ENCODE measurements at regions not wholly inside any gene's neighbourhood (a gene's known extent, or its start where the extent isn't known, plus 50 kb on each side); places are given as distances from the start of the nearest gene placed in this dataset.
A peak's percentile ranks its signal among the peaks of the same experiment; 100 is the strongest.

GRCh38 chr11:70882716-70883085 lies 369.7 kb downstream of the SHANK2 start:
- Histone ChIP-seq H3K4me1 (ENCODE audit: control insufficient read depth, insufficient read depth, low read length) (peaks cover 33% of the 10 kb centered on the region), H3K9me3 (ENCODE audit: control insufficient read depth, insufficient read depth, low read length) (no peaks in the 10 kb centered on the region), H3K36me3 (ENCODE audit: control insufficient read depth, insufficient read depth, low read length) (no peaks in the 10 kb centered on the region), H3K27me3 (ENCODE audit: control insufficient read depth, insufficient read depth, low read length) (peaks cover 2% of the 10 kb centered on the region), H3K4me3 (ENCODE audit: low read depth, low read length) (no peak overlapping the region), H3K27ac (ENCODE audit: low read depth, low read length) (no peak overlapping the region)
- no peak for DNase-seq (ENCODE audit: low read depth in 4 of 6, low spot score in 6 of 6)
- whole genome bisulfite sequencing (ENCODE audit: insufficient coverage): 92% methylated on average over 9 of the region's 9 CpGs

- WGBS (ENCODE audit: insufficient coverage): 92% methylated on average over 10 of the region's 11 CpGs
- H3K27ac ChIP-seq (ENCODE audit: low read depth, low read length): no peak overlapping the region
- DNase-seq (ENCODE audit: low read depth in 4 of 6, low spot score in 6 of 6): no peak
Measured at GRCh38 chr11:70883323-70883940, 368.9 kb downstream of the SHANK2 start.

GRCh38 chr11:70883973-70884623 lies 368.3 kb downstream of the SHANK2 start:
- peaks cover 1% of the 10 kb centered on the region for H3K9me3 ChIP-seq (ENCODE audit: control insufficient read depth, insufficient read depth, low read length)
- no peaks in the 10 kb centered on the region for H3K36me3 ChIP-seq (ENCODE audit: control insufficient read depth, insufficient read depth, low read length)
- H3K27ac ChIP-seq (ENCODE audit: low read depth, low read length): peak overlapping the region; percentile 78
- DNase-seq (ENCODE audit: low read depth in 4 of 6, low spot score in 6 of 6): peak in 2 of 6 donors; percentile 18 to 86
- peaks cover 2% of the 10 kb centered on the region for H3K27me3 ChIP-seq (ENCODE audit: control insufficient read depth, insufficient read depth, low read length)
- no peak overlapping the region for H3K4me3 ChIP-seq (ENCODE audit: low read depth, low read length)
- 66% methylated on average over 9 of the region's 12 CpGs for WGBS (ENCODE audit: insufficient coverage)
- peaks cover 34% of the 10 kb centered on the region for H3K4me1 ChIP-seq (ENCODE audit: control insufficient read depth, insufficient read depth, low read length)

More at GRCh38 chr11:70883323-70883940, 368.9 kb downstream of the SHANK2 start:
- Histone ChIP-seq H3K4me1 (ENCODE audit: control insufficient read depth, insufficient read depth, low read length) (peaks cover 39% of the 10 kb centered on the region), H3K9me3 (ENCODE audit: control insufficient read depth, insufficient read depth, low read length) (no peaks in the 10 kb centered on the region), H3K36me3 (ENCODE audit: control insufficient read depth, insufficient read depth, low read length) (no peaks in the 10 kb centered on the region), H3K4me3 (ENCODE audit: low read depth, low read length) (no peak overlapping the region), H3K27me3 (ENCODE audit: control insufficient read depth, insufficient read depth, low read length) (peaks cover 2% of the 10 kb centered on the region)

GRCh38 chr11:70885281-70886231 lies 366.8 kb downstream of the SHANK2 start:
- Histone ChIP-seq H3K27ac (ENCODE audit: low read depth, low read length) (peak overlapping the region; percentile 75), H3K36me3 (ENCODE audit: control insufficient read depth, insufficient read depth, low read length) (no peaks in the 10 kb centered on the region), H3K4me1 (ENCODE audit: control insufficient read depth, insufficient read depth, low read length) (peaks cover 33% of the 10 kb centered on the region), H3K4me3 (ENCODE audit: low read depth, low read length) (peak overlapping the region; percentile 3), H3K27me3 (ENCODE audit: control insufficient read depth, insufficient read depth, low read length) (peaks cover 2% of the 10 kb centered on the region), H3K9me3 (ENCODE audit: control insufficient read depth, insufficient read depth, low read length) (peaks cover 2% of the 10 kb centered on the region)
- WGBS (ENCODE audit: insufficient coverage): 64% methylated on average over 34 of the region's 42 CpGs
- peak; percentile 43 to 91 (median 54) for DNase-seq (ENCODE audit: low read depth in 4 of 6, low spot score in 6 of 6)

- Histone ChIP-seq H3K9me3 (ENCODE audit: control insufficient read depth, insufficient read depth, low read length) (peaks cover 2% of the 10 kb centered on the region), H3K4me1 (ENCODE audit: control insufficient read depth, insufficient read depth, low read length) (peaks cover 33% of the 10 kb centered on the region), H3K27ac (ENCODE audit: low read depth, low read length) (peak overlapping the region; percentile 75), H3K4me3 (ENCODE audit: low read depth, low read length) (peak overlapping the region; percentile 3), H3K27me3 (ENCODE audit: control insufficient read depth, insufficient read depth, low read length) (peaks cover 2% of the 10 kb centered on the region), H3K36me3 (ENCODE audit: control insufficient read depth, insufficient read depth, low read length) (no peaks in the 10 kb centered on the region)
- 20% methylated on average over 2 of the region's 4 CpGs for WGBS (ENCODE audit: insufficient coverage)
- DNase-seq (ENCODE audit: low read depth in 4 of 6, low spot score in 6 of 6): peak in 2 of 6 donors; percentile 47 to 81
Measured at GRCh38 chr11:70886256-70886655, 366.1 kb downstream of the SHANK2 start.

- peak in 4 of 6 donors; percentile 18 to 90 (median 56) for DNase-seq (ENCODE audit: low read depth in 4 of 6, low spot score in 6 of 6)
Measured at GRCh38 chr11:70886676-70887541, 365.5 kb downstream of the SHANK2 start.

GRCh38 chr11:70887542-70887827 lies 364.9 kb downstream of the SHANK2 start:
- no peaks in the 10 kb centered on the region for H3K36me3 ChIP-seq (ENCODE audit: control insufficient read depth, insufficient read depth, low read length)
- H3K4me1 ChIP-seq (ENCODE audit: control insufficient read depth, insufficient read depth, low read length): peaks cover 33% of the 10 kb centered on the region
- H3K27ac ChIP-seq (ENCODE audit: low read depth, low read length): no peak overlapping the region
- H3K4me3 ChIP-seq (ENCODE audit: low read depth, low read length): no peak overlapping the region
- no CpG with 5 or more reads among the region's 2 CpGs for WGBS (ENCODE audit: insufficient coverage)
- peaks cover 2% of the 10 kb centered on the region for H3K27me3 ChIP-seq (ENCODE audit: control insufficient read depth, insufficient read depth, low read length)
- H3K9me3 ChIP-seq (ENCODE audit: control insufficient read depth, insufficient read depth, low read length): peaks cover 2% of the 10 kb centered on the region
- DNase-seq (ENCODE audit: low read depth in 4 of 6, low spot score in 6 of 6): no peak

More at GRCh38 chr11:70886676-70887541, 365.5 kb downstream of the SHANK2 start:
- peaks cover 33% of the 10 kb centered on the region for H3K4me1 ChIP-seq (ENCODE audit: control insufficient read depth, insufficient read depth, low read length)
- peak overlapping the region; percentile 3 for H3K4me3 ChIP-seq (ENCODE audit: low read depth, low read length)
- peaks cover 2% of the 10 kb centered on the region for H3K27me3 ChIP-seq (ENCODE audit: control insufficient read depth, insufficient read depth, low read length)
- no peak overlapping the region for H3K27ac ChIP-seq (ENCODE audit: low read depth, low read length)
- no peaks in the 10 kb centered on the region for H3K36me3 ChIP-seq (ENCODE audit: control insufficient read depth, insufficient read depth, low read length)
- H3K9me3 ChIP-seq (ENCODE audit: control insufficient read depth, insufficient read depth, low read length): peaks cover 2% of the 10 kb centered on the region
- 11% methylated on average over 18 of the region's 21 CpGs for WGBS (ENCODE audit: insufficient coverage)

GRCh38 chr11:70888061-70888460 lies 364.3 kb downstream of the SHANK2 start:
- Histone ChIP-seq H3K27ac (ENCODE audit: low read depth, low read length) (no peak overlapping the region), H3K27me3 (ENCODE audit: control insufficient read depth, insufficient read depth, low read length) (peaks cover 2% of the 10 kb centered on the region), H3K36me3 (ENCODE audit: control insufficient read depth, insufficient read depth, low read length) (no peaks in the 10 kb centered on the region), H3K4me1 (ENCODE audit: control insufficient read depth, insufficient read depth, low read length) (peaks cover 33% of the 10 kb centered on the region), H3K9me3 (ENCODE audit: control insufficient read depth, insufficient read depth, low read length) (peaks cover 2% of the 10 kb centered on the region), H3K4me3 (ENCODE audit: low read depth, low read length) (no peak overlapping the region)
- WGBS (ENCODE audit: insufficient coverage): 90% methylated on average over 5 of the region's 6 CpGs
- no peak for DNase-seq (ENCODE audit: low read depth in 4 of 6, low spot score in 6 of 6)

GRCh38 chr11:70889411-70889810 lies 363.0 kb downstream of the SHANK2 start:
- no peaks in the 10 kb centered on the region for H3K36me3 ChIP-seq (ENCODE audit: control insufficient read depth, insufficient read depth, low read length)
- peaks cover 2% of the 10 kb centered on the region for H3K9me3 ChIP-seq (ENCODE audit: control insufficient read depth, insufficient read depth, low read length)
- DNase-seq (ENCODE audit: low read depth in 4 of 6, low spot score in 6 of 6): no peak
- H3K27ac ChIP-seq (ENCODE audit: low read depth, low read length): no peak overlapping the region
- H3K4me1 ChIP-seq (ENCODE audit: control insufficient read depth, insufficient read depth, low read length): peaks cover 23% of the 10 kb centered on the region
- no peak overlapping the region for H3K4me3 ChIP-seq (ENCODE audit: low read depth, low read length)
- 94% methylated on average over 13 of the region's 13 CpGs for WGBS (ENCODE audit: insufficient coverage)
- peaks cover 2% of the 10 kb centered on the region for H3K27me3 ChIP-seq (ENCODE audit: control insufficient read depth, insufficient read depth, low read length)
